K562 (cell line): ENCODE measurements at regions not wholly inside any gene's neighbourhood (a gene's known extent, or its start where the extent isn't known, plus 50 kb on each side); places are given as distances from the start of the nearest gene placed in this dataset.

ENCODE experiments used
- ATAC-seq: fragments of 200-7000 bp; cut with Tn5 transposase; 3 replicates; pipeline ENCODE4 v1.9.1; 2020; ENCODE audit warnings: moderate library complexity
- BruUV-seq: library from RNA; stranded (reverse); fragments of 400-500 nt; replicated peaks from 2 replicates; lab custom pipeline; 2021; lab: Mats Ljungman, UMichigan
- CTCF ChIA-PET: fragments of 300-600 bp; formaldehyde crosslinking; extraction: SDS; loops from one replicate; lab custom pipeline; 2021; ENCODE audit warnings: low intra/inter-chr PET ratio; lab: Yijun Ruan, JAX
- POLR2A ChIA-PET: fragments of 300-600, 350-650 bp; sonication (Branson Sonifier 250); formaldehyde crosslinking; extraction: SDS; loops from one replicate; lab custom pipeline; 2021; ENCODE audit warnings: antibody characterized with exemption, inconsistent platforms; lab: Yijun Ruan, JAX
- DNase-seq, 4 experiments: peaks; one replicate each; pipeline versions ENCODE4 v3.0.0 to v3.0.0-alpha.2; 2011 to 2018; ENCODE audit warnings: low spot score in 3 of 4, mixed read lengths in 3 of 4; ENCODE audit errors: extremely low read depth in 1 of 4
- FAIRE-seq: peaks from 2 replicates; lab custom pipeline; 2011; peaks lifted over from hg19 to GRCh38; lab: Jason Lieb, UNC
- H2AFZ ChIP-seq: 2 replicates; pipeline ENCODE4 v1.6.0; 2011; ENCODE audit warnings: low read depth, low read length, control low read depth, inconsistent platforms
- H3K27ac ChIP-seq: fragments of 200-600 bp; 3 replicates; pipeline ENCODE4 v1.8.0; 2011; ENCODE audit warnings: low read depth, mild to moderate bottlenecking, control low read depth, inconsistent platforms, low read length, moderate library complexity, mixed read lengths; ENCODE audit errors: extremely low read depth
- H3K27me3 ChIP-seq, 2 experiments: fragments of 300-600 bp in 1 of 2; 2 replicates in 1 of 2; 3 replicates in 1 of 2; pipeline versions ENCODE4 v1.6.0 to v1.8.0; 2011; ENCODE audit warnings: inconsistent platforms in 2 of 2, low read length in 2 of 2, mild to moderate bottlenecking in 1 of 2, mixed read lengths in 1 of 2, moderate library complexity in 1 of 2; ENCODE audit not compliant: control insufficient read depth in 2 of 2, insufficient read depth in 2 of 2
- H3K36me3 ChIP-seq: fragments of 300-600 bp; 3 replicates; pipeline ENCODE4 v1.8.0; 2011; ENCODE audit warnings: mild to moderate bottlenecking, low read length, inconsistent platforms; ENCODE audit not compliant: control insufficient read depth, insufficient read depth
- H3K4me1 ChIP-seq, 2 experiments: fragments of 200-600 bp in 1 of 2; replicated peaks in 1 of 2; 2 replicates in 1 of 2; 3 replicates in 1 of 2; pipeline versions ENCODE4 v1.5.1 to v1.8.0; 2011; ENCODE audit warnings: inconsistent platforms in 2 of 2, low read length in 2 of 2, mild to moderate bottlenecking in 1 of 2, mixed read lengths in 1 of 2, moderate library complexity in 1 of 2; ENCODE audit not compliant: control insufficient read depth in 2 of 2, insufficient read depth in 2 of 2
- H3K4me2 ChIP-seq: 2 replicates; pipeline ENCODE4 v1.6.1; 2011; ENCODE audit warnings: low read length, control low read depth, inconsistent platforms, mixed read lengths; ENCODE audit not compliant: insufficient read depth
- H3K4me3 ChIP-seq: fragments of 200-600 bp; sonication (generic), shearing (Covaris generic); 2 replicates; pipeline ENCODE4 v1.5.1; 2016; ENCODE audit warnings: control low read depth, inconsistent platforms
- H3K79me2 ChIP-seq: fragments of 200-600 bp; 3 replicates; pipeline ENCODE4 v1.8.0; 2011; ENCODE audit warnings: low read length, inconsistent platforms; ENCODE audit not compliant: control insufficient read depth, insufficient read depth
- H3K9ac ChIP-seq, 2 experiments: 2 replicates each; pipeline versions ENCODE4 v1.6.0 to v1.6.1; 2011; ENCODE audit warnings: low read depth in 2 of 2, low read length in 2 of 2, control low read depth in 1 of 2, inconsistent platforms in 1 of 2, mild to moderate bottlenecking in 1 of 2, mixed read lengths in 1 of 2; ENCODE audit not compliant: insufficient read depth in 1 of 2
- H3K9me1 ChIP-seq: one replicate; pipeline ENCODE4 v1.6.0; 2011; ENCODE audit warnings: inconsistent platforms, mild to moderate bottlenecking, low read length, moderate library complexity; ENCODE audit not compliant: control insufficient read depth, insufficient read depth
- H3K9me3 ChIP-seq: replicated peaks from 2 replicates; pipeline ENCODE4 v1.5.1; 2011; ENCODE audit warnings: low read depth, low read length, inconsistent platforms; ENCODE audit not compliant: control insufficient read depth, insufficient read depth
- H4K20me1 ChIP-seq: replicated peaks from 2 replicates; pipeline ENCODE4 v1.6.1; 2011; ENCODE audit warnings: low read length, inconsistent platforms, mixed read lengths; ENCODE audit not compliant: control insufficient read depth, insufficient read depth
- TAL1 ChIP-seq: fragments of 450-650 bp; IDR thresholded peaks from 2 replicates; pipeline ENCODE4 v1.6.1; 2016; ENCODE audit warnings: mild to moderate bottlenecking
- WGBS: fragments of 100-300 bp; shearing (Covaris generic); methylation state at CpG from one replicate; pipeline ENCODE4 v1.1.6; 2016; ENCODE audit warnings: low coverage, mixed read lengths; ENCODE audit not compliant: insufficient coverage; ENCODE audit errors: missing lambda C conversion rate; 5-methylcytosine and 5-hydroxymethylcytosine counted together
- in situ Hi-C: fragments of 300-500 bp; cut with MboI; formaldehyde crosslinking; loops from 4 replicates; pipeline ENCODE4 v1.15.0; 2018; ENCODE audit warnings: inconsistent platforms, mixed read lengths
- intact Hi-C: fragments of 100-400 bp; cut with micrococcal nuclease; formaldehyde crosslinking; loops from 2 replicates; pipeline ENCODE4 v1.14.2; 2022
- TF ChIP-seq, protein P1 (sequence below): fragments of 250-450 bp; sonication (Bioruptor Pico); IDR thresholded peaks from 2 replicates; pipeline ENCODE4 v1.4.0; 2020
- TF ChIP-seq, protein P2 (sequence below): sonication (generic); formaldehyde crosslinking; IDR thresholded peaks from 2 replicates; pipeline ENCODE4 v1.8.0; 2022; ENCODE audit warnings: missing genetic modification reagents, mild to moderate bottlenecking, moderate library complexity, borderline replicate concordance
- TF ChIP-seq, protein P3 (sequence below), 2 experiments: IDR thresholded peaks in 1 of 2; conservative IDR thresholded peaks in 1 of 2; 2 replicates each; pipeline ENCODE4 v1.6.1; 2016; ENCODE audit warnings: low read depth in 2 of 2, mild to moderate bottlenecking in 1 of 2, missing compliant biosample characterization in 1 of 2, missing genetic modification characterization in 1 of 2, moderate library complexity in 1 of 2

DNA sequence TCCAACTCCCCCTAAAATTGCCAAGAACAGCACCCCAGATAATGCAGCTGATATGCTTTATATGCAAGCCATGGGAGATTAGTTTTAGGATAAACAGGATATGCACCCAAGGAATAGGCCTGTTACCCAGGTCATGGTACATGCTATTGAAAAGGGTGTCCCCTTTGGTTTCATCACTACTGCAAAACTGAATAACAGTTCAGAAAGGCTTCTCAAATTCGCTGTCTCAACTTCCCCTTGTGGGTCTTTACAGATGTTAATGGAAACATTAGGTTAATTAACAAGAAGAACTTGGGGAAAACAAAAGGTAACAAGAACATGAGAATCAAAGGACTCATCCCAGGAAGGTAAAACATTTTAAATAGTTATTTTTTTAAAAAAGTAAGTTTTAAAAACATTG, 318.7 kb downstream of the PRR32 start:
- TF ChIP-seq, protein P1, sequence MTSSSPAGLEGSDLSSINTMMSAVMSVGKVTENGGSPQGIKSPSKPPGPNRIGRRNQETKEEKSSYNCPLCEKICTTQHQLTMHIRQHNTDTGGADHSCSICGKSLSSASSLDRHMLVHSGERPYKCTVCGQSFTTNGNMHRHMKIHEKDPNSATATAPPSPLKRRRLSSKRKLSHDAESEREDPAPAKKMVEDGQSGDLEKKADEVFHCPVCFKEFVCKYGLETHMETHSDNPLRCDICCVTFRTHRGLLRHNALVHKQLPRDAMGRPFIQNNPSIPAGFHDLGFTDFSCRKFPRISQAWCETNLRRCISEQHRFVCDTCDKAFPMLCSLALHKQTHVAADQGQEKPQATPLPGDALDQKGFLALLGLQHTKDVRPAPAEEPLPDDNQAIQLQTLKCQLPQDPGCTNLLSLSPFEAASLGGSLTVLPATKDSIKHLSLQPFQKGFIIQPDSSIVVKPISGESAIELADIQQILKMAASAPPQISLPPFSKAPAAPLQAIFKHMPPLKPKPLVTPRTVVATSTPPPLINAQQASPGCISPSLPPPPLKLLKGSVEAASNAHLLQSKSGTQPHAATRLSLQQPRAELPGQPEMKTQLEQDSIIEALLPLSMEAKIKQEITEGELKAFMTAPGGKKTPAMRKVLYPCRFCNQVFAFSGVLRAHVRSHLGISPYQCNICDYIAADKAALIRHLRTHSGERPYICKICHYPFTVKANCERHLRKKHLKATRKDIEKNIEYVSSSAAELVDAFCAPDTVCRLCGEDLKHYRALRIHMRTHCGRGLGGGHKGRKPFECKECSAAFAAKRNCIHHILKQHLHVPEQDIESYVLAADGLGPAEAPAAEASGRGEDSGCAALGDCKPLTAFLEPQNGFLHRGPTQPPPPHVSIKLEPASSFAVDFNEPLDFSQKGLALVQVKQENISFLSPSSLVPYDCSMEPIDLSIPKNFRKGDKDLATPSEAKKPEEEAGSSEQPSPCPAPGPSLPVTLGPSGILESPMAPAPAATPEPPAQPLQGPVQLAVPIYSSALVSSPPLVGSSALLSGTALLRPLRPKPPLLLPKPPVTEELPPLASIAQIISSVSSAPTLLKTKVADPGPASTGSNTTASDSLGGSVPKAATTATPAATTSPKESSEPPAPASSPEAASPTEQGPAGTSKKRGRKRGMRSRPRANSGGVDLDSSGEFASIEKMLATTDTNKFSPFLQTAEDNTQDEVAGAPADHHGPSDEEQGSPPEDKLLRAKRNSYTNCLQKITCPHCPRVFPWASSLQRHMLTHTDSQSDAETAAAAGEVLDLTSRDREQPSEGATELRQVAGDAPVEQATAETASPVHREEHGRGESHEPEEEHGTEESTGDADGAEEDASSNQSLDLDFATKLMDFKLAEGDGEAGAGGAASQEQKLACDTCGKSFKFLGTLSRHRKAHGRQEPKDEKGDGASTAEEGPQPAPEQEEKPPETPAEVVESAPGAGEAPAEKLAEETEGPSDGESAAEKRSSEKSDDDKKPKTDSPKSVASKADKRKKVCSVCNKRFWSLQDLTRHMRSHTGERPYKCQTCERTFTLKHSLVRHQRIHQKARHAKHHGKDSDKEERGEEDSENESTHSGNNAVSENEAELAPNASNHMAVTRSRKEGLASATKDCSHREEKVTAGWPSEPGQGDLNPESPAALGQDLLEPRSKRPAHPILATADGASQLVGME (CRISPR knock-in tag) = no peak
- TF ChIP-seq, protein P2, sequence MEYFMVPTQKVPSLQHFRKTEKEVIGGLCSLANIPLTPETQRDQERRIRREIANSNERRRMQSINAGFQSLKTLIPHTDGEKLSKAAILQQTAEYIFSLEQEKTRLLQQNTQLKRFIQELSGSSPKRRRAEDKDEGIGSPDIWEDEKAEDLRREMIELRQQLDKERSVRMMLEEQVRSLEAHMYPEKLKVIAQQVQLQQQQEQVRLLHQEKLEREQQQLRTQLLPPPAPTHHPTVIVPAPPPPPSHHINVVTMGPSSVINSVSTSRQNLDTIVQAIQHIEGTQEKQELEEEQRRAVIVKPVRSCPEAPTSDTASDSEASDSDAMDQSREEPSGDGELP (CRISPR knock-in tag) = no peak
- TF ChIP-seq, protein P3, sequence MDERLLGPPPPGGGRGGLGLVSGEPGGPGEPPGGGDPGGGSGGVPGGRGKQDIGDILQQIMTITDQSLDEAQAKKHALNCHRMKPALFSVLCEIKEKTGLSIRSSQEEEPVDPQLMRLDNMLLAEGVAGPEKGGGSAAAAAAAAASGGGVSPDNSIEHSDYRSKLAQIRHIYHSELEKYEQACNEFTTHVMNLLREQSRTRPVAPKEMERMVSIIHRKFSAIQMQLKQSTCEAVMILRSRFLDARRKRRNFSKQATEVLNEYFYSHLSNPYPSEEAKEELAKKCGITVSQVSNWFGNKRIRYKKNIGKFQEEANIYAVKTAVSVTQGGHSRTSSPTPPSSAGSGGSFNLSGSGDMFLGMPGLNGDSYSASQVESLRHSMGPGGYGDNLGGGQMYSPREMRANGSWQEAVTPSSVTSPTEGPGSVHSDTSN (CRISPR knock-in tag; IDR thresholded peaks at IDR 0.05; ENCODE audit: low read depth) = no peak
- TF ChIP-seq, protein P3 (tag; conservative IDR thresholded peaks at IDR 0.05; ENCODE audit: low read depth) = no peak
- no peak for TF ChIP-seq TAL1
- H3K9me1 ChIP-seq = no peaks in the 10 kb centered on the region
- no peaks in the 10 kb centered on the region for H4K20me1 ChIP-seq
- FAIRE-seq (no peak), ATAC-seq (no peak), DNase-seq (no peak)
- H3K79me2 ChIP-seq = no peaks in the 10 kb centered on the region
- no peak overlapping the region for H3K4me3 ChIP-seq
- intact Hi-C loops = no loop called here
- no peaks in the 10 kb centered on the region for H3K36me3 ChIP-seq
- H3K27ac ChIP-seq = no peak overlapping the region
- H3K9me3 ChIP-seq = no peaks in the 10 kb centered on the region
- H2AFZ ChIP-seq = no peak overlapping the region
- POLR2A ChIA-PET = no interaction called here
- WGBS = 0% methylated on average over 1 of the region's 1 CpG
- in situ Hi-C loops = no loop called here
- H3K9ac ChIP-seq = no peak overlapping the region
- CTCF ChIA-PET = no interaction called here
- no TSS peak for BruUV-seq
- no peaks in the 10 kb centered on the region for H3K4me1 ChIP-seq
- no peak overlapping the region for H3K4me2 ChIP-seq
- H3K27me3 ChIP-seq = no peaks in the 10 kb centered on the region
